Caco-2 (cell line): ENCODE measurements at regions not wholly inside any gene's neighbourhood (a gene's known extent, or its start where the extent isn't known, plus 50 kb on each side); places are given as distances from the start of the nearest gene placed in this dataset.

Source experiments
- BruUV-seq: library from RNA; stranded (reverse); fragments of 400-500 nt; replicated peaks from 2 replicates; lab custom pipeline; 2021; lab: Mats Ljungman, UMichigan
- CTCF ChIA-PET: fragments of 300-600 bp; sonication (Branson Sonifier 250); formaldehyde crosslinking; loops from one replicate; lab custom pipeline; 2022; ENCODE audit warnings: antibody characterized with exemption; lab: Charles Lee
- POLR2A ChIA-PET: fragments of 300-600 bp; sonication (Branson Sonifier 250); formaldehyde crosslinking; loops from one replicate; lab custom pipeline; 2022; ENCODE audit warnings: antibody characterized with exemption; lab: Charles Lee
- DNase-seq, 2 experiments: peaks; one replicate each; pipeline versions ENCODE4 v3.0.0 to v3.0.0-alpha.2; 2020 to 2022
- H3K27me3 ChIP-seq: replicated peaks from 2 replicates; pipeline ENCODE4 v1.6.0; 2011; ENCODE audit warnings: low read length; ENCODE audit not compliant: control insufficient read depth, insufficient read depth
- H3K36me3 ChIP-seq: 2 replicates; pipeline ENCODE4 v1.5.1; 2011; ENCODE audit warnings: low read length; ENCODE audit not compliant: control insufficient read depth, insufficient read depth
- H3K4me1 ChIP-seq: fragments of 250-450 bp; sonication (Bioruptor Pico); 2 replicates; pipeline ENCODE4 v1.5.1; 2020; ENCODE audit warnings: mild to moderate bottlenecking
- H3K4me3 ChIP-seq: 2 replicates; pipeline ENCODE4 v1.5.1; 2011; ENCODE audit warnings: low read depth, mild to moderate bottlenecking, control low read depth, low read length
- H3K9me3 ChIP-seq: fragments of 250-450 bp; sonication (Bioruptor Pico); 2 replicates; pipeline ENCODE4 v1.5.1; 2020; ENCODE audit warnings: mild to moderate bottlenecking, moderate library complexity
- H3K27ac Mint-ChIP-seq: one replicate; pipeline ENCODE4 v1.8.0; 2022; ENCODE audit warnings: mixed read lengths; ENCODE audit not compliant: unreplicated experiment
- H3K27me3 Mint-ChIP-seq: one replicate; pipeline ENCODE4 v1.8.0; 2022; ENCODE audit warnings: mixed read lengths; ENCODE audit not compliant: insufficient read depth, unreplicated experiment
- H3K36me3 Mint-ChIP-seq: one replicate; pipeline ENCODE4 v1.8.0; 2022; ENCODE audit warnings: mild to moderate bottlenecking, mixed read lengths; ENCODE audit not compliant: insufficient read depth, unreplicated experiment
- H3K4me1 Mint-ChIP-seq: one replicate; pipeline ENCODE4 v1.8.0; 2022; ENCODE audit warnings: low read depth, mixed read lengths; ENCODE audit not compliant: unreplicated experiment
- H3K4me3 Mint-ChIP-seq: one replicate; pipeline ENCODE4 v1.8.0; 2022; ENCODE audit warnings: mild to moderate bottlenecking, moderate library complexity, mixed read lengths; ENCODE audit not compliant: unreplicated experiment
- H3K9me3 Mint-ChIP-seq: one replicate; pipeline ENCODE4 v1.8.0; 2022; ENCODE audit warnings: mixed read lengths; ENCODE audit not compliant: unreplicated experiment
- intact Hi-C: fragments of 100-400 bp; cut with micrococcal nuclease; formaldehyde crosslinking; loops from one replicate; pipeline ENCODE4 v1.10.0; 2022; ENCODE audit not compliant: unreplicated experiment
- TF ChIP-seq, protein P1 (sequence below), 2 experiments: fragments of 200-600 bp in 1 of 2; IDR thresholded peaks; 1 replicate in 1 of 2; 2 replicates in 1 of 2; pipeline versions ENCODE4 v1.5.1 to v1.8.0; 2011 to 2022; ENCODE audit warnings: antibody characterized with exemption in 1 of 2, control low read depth in 1 of 2, inconsistent platforms in 1 of 2, low read depth in 1 of 2, low read length in 1 of 2, mild to moderate bottlenecking in 1 of 2, moderate library complexity in 1 of 2; ENCODE audit not compliant: insufficient read depth in 1 of 2, severe bottlenecking in 1 of 2, unreplicated experiment in 1 of 2

DNA sequence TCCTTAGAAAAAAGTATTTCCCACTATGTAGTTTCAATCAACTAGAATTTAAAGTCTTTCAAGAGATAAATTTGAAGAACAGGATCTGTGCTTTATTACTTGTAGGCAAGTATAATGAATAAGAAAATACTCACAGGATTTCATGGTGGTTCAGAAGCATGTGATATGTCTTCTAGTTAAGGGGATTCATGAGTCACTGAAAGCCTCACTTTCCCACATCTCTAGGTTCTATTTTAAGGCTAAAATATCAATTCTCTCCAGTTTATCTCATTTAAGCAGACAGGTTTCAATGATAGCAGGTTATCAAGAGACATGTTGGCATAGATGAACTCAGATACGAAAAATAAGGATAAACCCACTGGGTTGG, 437.8 kb upstream of the BCHE start:
- TF ChIP-seq, protein P1, sequence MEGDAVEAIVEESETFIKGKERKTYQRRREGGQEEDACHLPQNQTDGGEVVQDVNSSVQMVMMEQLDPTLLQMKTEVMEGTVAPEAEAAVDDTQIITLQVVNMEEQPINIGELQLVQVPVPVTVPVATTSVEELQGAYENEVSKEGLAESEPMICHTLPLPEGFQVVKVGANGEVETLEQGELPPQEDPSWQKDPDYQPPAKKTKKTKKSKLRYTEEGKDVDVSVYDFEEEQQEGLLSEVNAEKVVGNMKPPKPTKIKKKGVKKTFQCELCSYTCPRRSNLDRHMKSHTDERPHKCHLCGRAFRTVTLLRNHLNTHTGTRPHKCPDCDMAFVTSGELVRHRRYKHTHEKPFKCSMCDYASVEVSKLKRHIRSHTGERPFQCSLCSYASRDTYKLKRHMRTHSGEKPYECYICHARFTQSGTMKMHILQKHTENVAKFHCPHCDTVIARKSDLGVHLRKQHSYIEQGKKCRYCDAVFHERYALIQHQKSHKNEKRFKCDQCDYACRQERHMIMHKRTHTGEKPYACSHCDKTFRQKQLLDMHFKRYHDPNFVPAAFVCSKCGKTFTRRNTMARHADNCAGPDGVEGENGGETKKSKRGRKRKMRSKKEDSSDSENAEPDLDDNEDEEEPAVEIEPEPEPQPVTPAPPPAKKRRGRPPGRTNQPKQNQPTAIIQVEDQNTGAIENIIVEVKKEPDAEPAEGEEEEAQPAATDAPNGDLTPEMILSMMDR (IDR thresholded peaks at IDR 0.05; ENCODE audit: insufficient read depth in 1 of 2, low read depth in 1 of 2, low read length in 1 of 2, severe bottlenecking in 1 of 2, unreplicated experiment in 1 of 2): no peak
- no peaks in the 10 kb centered on the region for H3K9me3 Mint-ChIP-seq
- no peaks in the 10 kb centered on the region for H3K36me3 ChIP-seq
- H3K27me3 Mint-ChIP-seq: no peaks in the 10 kb centered on the region
- H3K4me3 ChIP-seq: no peak overlapping the region
- intact Hi-C loops: no loop called here
- no peaks in the 10 kb centered on the region for H3K36me3 Mint-ChIP-seq
- ChIA-PET POLR2A (no interaction called here), CTCF (no interaction called here)
- peaks cover 7% of the 10 kb centered on the region for H3K4me1 Mint-ChIP-seq
- BruUV-seq: no TSS peak
- no peaks in the 10 kb centered on the region for H3K27me3 ChIP-seq
- no peaks in the 10 kb centered on the region for H3K9me3 ChIP-seq
- H3K4me3 Mint-ChIP-seq: no peak overlapping the region
- H3K27ac Mint-ChIP-seq: no peak overlapping the region
- DNase-seq: no peak
- no peaks in the 10 kb centered on the region for H3K4me1 ChIP-seq

DNA sequence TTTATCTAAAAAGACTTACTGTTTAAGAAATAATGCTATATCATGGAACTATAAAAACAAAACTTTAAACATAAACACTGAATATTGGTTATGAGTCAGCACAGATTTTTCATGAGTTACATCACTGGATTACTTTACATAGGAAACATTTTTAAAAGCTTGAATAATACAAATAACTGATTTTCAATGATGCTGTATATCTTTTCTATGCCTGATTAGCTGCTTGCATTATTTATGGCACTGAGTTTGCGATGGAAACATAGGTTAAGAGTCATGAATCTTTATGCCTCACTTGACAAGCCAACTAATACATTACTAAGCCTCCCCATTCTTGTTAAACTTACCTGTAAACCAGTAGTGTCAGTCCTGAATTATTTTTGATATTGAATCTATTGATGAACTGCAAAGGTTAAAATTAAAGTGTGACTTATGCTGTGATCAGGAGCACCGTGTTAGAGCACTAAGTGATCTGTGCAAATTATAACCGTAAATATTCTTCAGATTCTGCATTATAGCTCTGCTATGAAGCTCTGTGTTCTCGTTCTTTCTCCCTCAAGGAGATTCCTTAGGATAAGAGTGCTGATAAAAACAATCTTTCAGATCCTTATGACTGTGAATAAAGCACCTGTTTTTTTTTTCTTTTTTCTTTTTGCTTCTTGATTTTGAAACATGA, 437.3 kb upstream of the BCHE start:
- TF ChIP-seq, protein P1 (IDR thresholded peaks at IDR 0.05; ENCODE audit: insufficient read depth in 1 of 2, low read depth in 1 of 2, low read length in 1 of 2, severe bottlenecking in 1 of 2, unreplicated experiment in 1 of 2): no peak
- Mint-ChIP-seq H3K9me3 (no peaks in the 10 kb centered on the region), H3K27me3 (no peaks in the 10 kb centered on the region), H3K4me1 (peaks cover 7% of the 10 kb centered on the region), H3K27ac (no peak overlapping the region), H3K36me3 (no peaks in the 10 kb centered on the region), H3K4me3 (no peak overlapping the region)
- CTCF ChIA-PET: no interaction called here
- DNase-seq: no peak
- intact Hi-C loops: no loop called here
- Histone ChIP-seq H3K36me3 (no peaks in the 10 kb centered on the region), H3K9me3 (no peaks in the 10 kb centered on the region), H3K4me1 (no peaks in the 10 kb centered on the region), H3K27me3 (no peaks in the 10 kb centered on the region), H3K4me3 (no peak overlapping the region)
- no TSS peak for BruUV-seq
- POLR2A ChIA-PET: no interaction called here

DNA sequence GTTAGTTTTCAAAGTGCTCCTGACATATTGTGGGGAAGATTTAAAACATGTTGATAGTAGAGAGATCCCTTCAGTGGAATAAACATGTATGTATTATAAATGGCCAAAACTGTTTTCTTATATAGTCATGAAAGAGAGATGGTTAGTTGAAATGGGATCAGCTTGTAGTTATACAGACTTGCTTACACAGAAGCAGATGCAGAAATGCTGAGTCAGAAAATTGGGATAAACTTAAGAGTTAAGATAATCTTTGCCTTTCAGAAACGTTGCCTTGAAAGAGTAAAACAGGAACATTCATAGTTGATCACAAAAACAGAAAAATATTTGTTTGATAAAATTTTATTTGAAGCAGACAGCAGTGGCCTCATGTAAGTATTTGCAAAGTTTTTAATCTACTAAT, 433.2 kb upstream of the BCHE start:
- no peak overlapping the region for H3K27ac Mint-ChIP-seq
- TF ChIP-seq, protein P1 (IDR thresholded peaks at IDR 0.05; ENCODE audit: insufficient read depth in 1 of 2, low read depth in 1 of 2, low read length in 1 of 2, severe bottlenecking in 1 of 2, unreplicated experiment in 1 of 2): no peak
- CTCF ChIA-PET: no interaction called here

More for the DNA sequence above, 433.2 kb upstream of the BCHE start:
- no peaks in the 10 kb centered on the region for H3K27me3 Mint-ChIP-seq
- POLR2A ChIA-PET: no interaction called here
- H3K4me1 Mint-ChIP-seq: no peaks in the 10 kb centered on the region
- BruUV-seq: no TSS peak
- Histone ChIP-seq H3K36me3 (no peaks in the 10 kb centered on the region), H3K27me3 (no peaks in the 10 kb centered on the region), H3K9me3 (no peaks in the 10 kb centered on the region), H3K4me1 (no peaks in the 10 kb centered on the region), H3K4me3 (no peak overlapping the region)
- DNase-seq: no peak
- H3K36me3 Mint-ChIP-seq: no peaks in the 10 kb centered on the region
- intact Hi-C loops: no loop called here
- no peak overlapping the region for H3K4me3 Mint-ChIP-seq
- H3K9me3 Mint-ChIP-seq: no peaks in the 10 kb centered on the region
